ENCODE measurements at regions not wholly inside any gene's neighbourhood (a gene's known extent, or its start where the extent isn't known, plus 50 kb on each side); places are given as distances from the start of the nearest gene placed in this dataset.
A peak's percentile ranks its signal among the peaks of the same experiment; 100 is the strongest.
"Not testable (repeated sequence)": the region's sequence is repeated elsewhere in the genome, so short reads cannot be mapped to it uniquely, and the experiment has no call there.

GRCh38 chr5:176041248-176041994 lies 73.3 kb upstream of the THOC3 start:
- H3K9me3 ChIP-seq; H3K36me3 ChIP-seq (ENCODE audit: low read depth); intact Hi-C loops (cut with DNase I, micrococcal nuclease); H3K4me1 ChIP-seq (ENCODE audit: low read depth); ATAC-seq; H3K4me3 ChIP-seq: not testable (repeated sequence)
- DNase-seq, result peak in 1 of 3 donors; percentile 19

DNA sequence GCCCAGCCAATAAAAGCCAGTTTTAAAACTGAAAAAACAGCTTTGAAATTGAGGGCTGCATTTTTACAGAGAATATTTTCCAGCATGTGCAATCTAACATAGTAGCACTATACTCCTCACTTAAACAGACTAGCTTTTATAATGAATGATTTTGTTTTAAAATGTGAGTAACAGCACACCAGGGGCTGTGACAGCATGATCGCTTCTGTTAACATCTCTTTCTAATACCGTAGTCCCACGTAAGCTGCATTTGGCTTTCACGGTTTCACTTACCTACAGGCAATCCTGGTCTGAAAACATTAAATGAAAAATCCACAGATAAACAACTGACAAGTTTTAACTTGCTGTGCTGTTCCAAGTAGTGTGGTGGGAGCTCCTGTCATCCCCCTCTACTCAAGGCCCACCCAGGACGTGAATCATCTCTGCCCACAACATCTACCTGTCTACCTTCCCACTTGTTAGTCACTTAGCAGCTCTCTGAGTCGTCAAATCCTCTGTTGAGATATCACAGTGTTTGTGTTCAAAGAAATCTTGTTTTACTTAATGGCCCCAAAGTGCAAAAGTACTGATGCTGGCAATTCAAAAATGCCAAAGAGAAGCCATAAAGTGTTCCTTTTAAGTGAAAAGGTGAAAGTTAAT lies 74.0 kb upstream of the THOC3 start:
- H3K4me3 ChIP-seq; intact Hi-C loops (cut with DNase I, micrococcal nuclease); ATAC-seq; H3K9me3 ChIP-seq; DNase-seq; H3K4me1 ChIP-seq (ENCODE audit: low read depth); H3K36me3 ChIP-seq (ENCODE audit: low read depth): not testable (repeated sequence)

DNA sequence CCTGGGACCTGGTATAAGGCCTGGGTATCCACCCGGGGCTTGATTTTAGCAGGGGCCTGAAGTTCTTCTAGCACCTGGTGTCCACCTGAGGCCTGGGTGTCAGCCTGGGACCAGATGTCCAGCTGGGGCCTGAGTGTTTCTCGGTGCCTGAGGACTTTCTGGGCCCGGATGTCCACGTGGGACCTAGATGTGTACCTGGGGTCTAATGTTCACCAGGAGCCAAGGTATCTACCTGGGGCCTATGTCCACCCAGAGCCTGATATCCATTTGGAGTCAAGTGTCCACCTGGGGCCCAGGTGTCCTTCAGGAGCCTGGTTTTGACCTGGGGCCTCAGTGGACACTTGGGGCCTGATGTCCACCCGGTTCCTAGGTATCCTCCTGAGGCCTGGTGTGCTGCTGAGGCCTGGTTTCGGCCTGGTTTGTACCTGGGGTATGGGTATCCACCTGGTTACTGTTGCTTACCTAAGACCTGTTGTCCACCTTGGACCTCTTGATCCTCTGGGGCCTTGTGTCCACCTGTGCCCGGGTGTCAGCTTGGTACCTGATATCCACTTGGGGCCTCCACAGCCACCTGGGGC lies 75.2 kb upstream of the THOC3 start:
- H3K4me1 ChIP-seq (ENCODE audit: low read depth); H3K36me3 ChIP-seq (ENCODE audit: low read depth); H3K4me3 ChIP-seq; ATAC-seq; intact Hi-C loops (cut with DNase I, micrococcal nuclease); H3K9me3 ChIP-seq: not testable (repeated sequence)
- DNase-seq, result peak in 1 of 3 donors; percentile 37

DNA sequence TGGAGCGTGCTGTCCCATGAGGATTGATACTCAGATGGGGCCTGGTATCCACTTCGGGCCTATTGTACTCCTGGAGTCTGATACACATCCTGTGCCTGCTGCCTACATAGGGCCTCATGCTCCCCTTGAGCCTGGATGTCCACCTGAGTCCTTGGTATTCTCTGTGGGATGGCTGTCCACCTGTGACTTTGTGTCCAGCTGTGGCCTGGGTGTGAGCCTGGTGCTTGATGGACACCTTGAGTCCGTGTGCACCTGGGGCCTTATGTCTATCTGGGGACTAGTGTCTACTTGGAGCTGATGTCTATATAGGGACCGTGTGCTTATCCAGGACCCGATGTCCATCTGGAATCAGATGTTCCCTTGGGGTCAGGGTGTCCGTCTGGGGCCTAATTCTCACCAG lies 75.9 kb upstream of the THOC3 start:
- peak; percentile 11 for ATAC-seq
- H3K4me1 ChIP-seq (ENCODE audit: low read depth); H3K4me3 ChIP-seq; intact Hi-C loops (cut with DNase I, micrococcal nuclease); H3K9me3 ChIP-seq; H3K36me3 ChIP-seq (ENCODE audit: low read depth): not testable (repeated sequence)
- DNase-seq, result peak in 1 of 3 donors; percentile 31

- H3K36me3 ChIP-seq (ENCODE audit: low read depth); intact Hi-C loops (cut with DNase I, micrococcal nuclease); H3K4me3 ChIP-seq; ATAC-seq; DNase-seq; H3K4me1 ChIP-seq (ENCODE audit: low read depth); H3K9me3 ChIP-seq: not testable (repeated sequence)
These were observed 76.3 kb upstream of the THOC3 start for GRCh38 chr5:176044431-176044830.

GRCh38 chr5:176045442-176045841 lies 77.3 kb upstream of the THOC3 start:
- intact Hi-C loops (cut with DNase I, micrococcal nuclease); H3K4me1 ChIP-seq (ENCODE audit: low read depth); H3K9me3 ChIP-seq; H3K36me3 ChIP-seq (ENCODE audit: low read depth); ATAC-seq; H3K4me3 ChIP-seq: not testable (repeated sequence)
- peak in 1 of 3 donors; percentile 22 for DNase-seq

DNA sequence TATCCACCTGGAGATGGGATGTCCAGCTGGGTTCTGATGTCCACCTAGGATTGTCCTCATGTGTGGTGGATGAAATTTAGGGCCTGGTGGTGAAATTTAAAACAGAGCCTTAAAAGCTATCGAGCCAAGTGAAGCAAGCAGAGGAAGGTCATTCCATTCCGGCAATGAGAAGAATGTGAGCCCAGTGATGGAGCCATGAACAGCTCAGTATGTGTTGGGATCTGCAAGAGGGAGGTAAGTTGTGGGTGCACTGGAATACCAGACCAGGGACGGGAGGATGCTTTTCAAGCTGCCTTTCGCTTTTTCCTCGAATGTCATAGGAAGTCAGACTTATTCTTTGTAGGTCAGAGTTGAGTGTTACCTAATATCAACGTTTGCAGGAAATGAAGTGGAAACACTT lies 80.6 kb upstream of the THOC3 start:
- H3K9me3 ChIP-seq; DNase-seq; ATAC-seq; H3K36me3 ChIP-seq (ENCODE audit: low read depth); H3K4me1 ChIP-seq (ENCODE audit: low read depth); H3K4me3 ChIP-seq; intact Hi-C loops (cut with DNase I, micrococcal nuclease): not testable (repeated sequence)

DNA sequence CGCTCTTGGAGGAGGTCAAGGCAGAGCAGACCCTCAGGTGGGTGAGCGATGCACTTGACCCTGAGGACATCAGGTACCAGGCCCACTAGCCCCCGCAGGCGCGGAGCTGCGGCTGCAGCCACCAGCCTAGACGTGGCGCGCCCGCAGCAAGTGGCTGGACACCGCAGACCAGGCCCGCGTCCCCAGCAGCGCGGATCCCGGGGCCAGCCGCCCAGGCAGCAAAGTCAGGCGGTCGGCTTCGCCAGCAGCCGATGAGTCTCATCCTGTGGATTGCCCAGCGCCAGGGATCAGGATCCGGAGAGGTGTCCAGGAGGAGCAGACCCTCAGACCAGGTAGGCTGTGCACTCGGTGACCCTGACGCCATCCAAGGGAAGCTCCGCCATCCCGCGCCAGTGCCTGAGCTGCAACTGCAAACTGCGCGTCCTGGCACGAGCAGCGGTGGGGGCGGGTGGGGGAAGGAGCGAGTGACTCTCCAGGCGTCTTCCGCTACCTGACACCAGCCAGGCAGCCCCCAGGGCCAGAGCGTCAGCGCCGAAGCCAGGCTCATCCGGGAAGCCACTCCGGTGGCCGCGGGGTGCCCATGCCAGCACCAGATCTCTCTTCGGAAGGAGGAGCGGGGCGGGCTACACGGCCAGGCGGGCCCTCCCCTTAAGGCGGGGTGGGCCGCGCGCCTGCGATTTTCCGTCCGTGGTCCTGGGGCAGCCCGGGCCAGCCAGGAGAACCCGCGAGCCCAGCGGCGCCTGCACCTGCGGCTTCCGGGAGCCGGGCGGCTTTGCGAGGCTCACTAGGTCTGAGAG lies 92.6 kb upstream of the THOC3 start:
- intact Hi-C loops (cut with DNase I, micrococcal nuclease); H3K4me1 ChIP-seq (ENCODE audit: low read depth); H3K9me3 ChIP-seq; H3K4me3 ChIP-seq; H3K36me3 ChIP-seq (ENCODE audit: low read depth); DNase-seq: not testable (repeated sequence)
- peak; percentile 35 for ATAC-seq

GRCh38 chr5:176061269-176061622 lies 93.1 kb upstream of the THOC3 start:
- ATAC-seq; intact Hi-C loops (cut with DNase I, micrococcal nuclease); H3K36me3 ChIP-seq (ENCODE audit: low read depth); H3K4me1 ChIP-seq (ENCODE audit: low read depth); H3K9me3 ChIP-seq; DNase-seq; H3K4me3 ChIP-seq: not testable (repeated sequence)

GRCh38 chr5:176061660-176062059 lies 93.5 kb upstream of the THOC3 start:
- H3K4me3 ChIP-seq; intact Hi-C loops (cut with DNase I, micrococcal nuclease); H3K36me3 ChIP-seq (ENCODE audit: low read depth); H3K9me3 ChIP-seq; H3K4me1 ChIP-seq (ENCODE audit: low read depth); DNase-seq; ATAC-seq: not testable (repeated sequence)

DNA sequence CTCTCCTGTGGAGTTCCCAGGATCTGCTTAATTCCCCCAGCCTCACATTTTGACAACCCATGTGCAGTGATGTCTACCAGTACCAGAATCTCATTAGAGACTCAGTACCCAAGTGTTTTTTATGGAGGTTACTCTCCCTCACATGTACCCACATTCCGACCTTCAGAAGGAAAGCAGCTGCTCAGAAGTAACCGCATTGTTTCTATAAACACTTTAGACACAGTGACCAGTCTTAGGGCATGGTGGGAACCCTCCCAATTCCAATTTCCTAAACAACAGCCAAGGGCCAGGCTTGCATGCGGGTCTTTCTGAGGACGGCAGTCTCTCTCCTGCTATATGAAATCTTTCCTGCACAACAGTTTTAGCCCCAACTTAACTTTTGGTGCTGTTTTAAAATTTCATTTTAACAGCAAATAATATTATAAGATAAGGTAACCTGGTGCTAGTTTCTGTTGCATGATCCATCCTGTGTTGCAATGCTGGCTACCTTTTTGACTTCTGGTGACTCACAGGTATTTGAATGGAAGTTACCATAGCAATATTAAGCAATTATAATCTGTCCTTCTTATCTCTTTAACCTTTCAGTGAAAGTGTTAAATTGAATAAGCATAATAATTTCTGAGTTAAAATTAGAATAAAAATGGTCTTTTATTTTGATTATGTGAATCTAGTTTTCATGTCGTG lies 98.3 kb upstream of the THOC3 start:
- DNase-seq, result not testable (repeated sequence)

DNA sequence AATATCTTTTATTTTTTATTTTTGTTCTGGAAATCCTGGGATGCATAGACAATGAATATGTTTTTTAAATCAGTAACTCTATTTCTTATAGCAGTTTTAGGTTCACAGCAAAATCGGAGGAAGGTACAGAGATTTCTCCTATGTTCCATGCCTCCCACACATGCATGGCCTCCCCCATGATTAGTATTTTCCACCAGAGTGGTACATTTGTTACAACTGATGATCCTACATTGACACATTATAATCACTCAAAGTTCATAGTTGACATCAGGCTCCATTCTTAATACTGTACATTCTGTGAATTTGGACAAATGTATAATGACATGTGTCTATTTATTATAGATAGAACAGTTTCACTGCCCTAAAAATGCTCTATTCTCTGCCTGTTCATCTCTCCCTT lies 99.0 kb upstream of the THOC3 start:
- H3K4me3 ChIP-seq; DNase-seq; H3K9me3 ChIP-seq; ATAC-seq; H3K36me3 ChIP-seq (ENCODE audit: low read depth); H3K4me1 ChIP-seq (ENCODE audit: low read depth); intact Hi-C loops (cut with DNase I, micrococcal nuclease): not testable (repeated sequence)

More for the DNA sequence above, 98.3 kb upstream of the THOC3 start:
- intact Hi-C loops (cut with DNase I, micrococcal nuclease); H3K36me3 ChIP-seq (ENCODE audit: low read depth); ATAC-seq; H3K9me3 ChIP-seq; H3K4me3 ChIP-seq; H3K4me1 ChIP-seq (ENCODE audit: low read depth): not testable (repeated sequence)

GRCh38 chr5:176067948-176068347 lies 99.8 kb upstream of the THOC3 start:
- H3K4me3 ChIP-seq; intact Hi-C loops (cut with DNase I, micrococcal nuclease); H3K4me1 ChIP-seq (ENCODE audit: low read depth): not testable (repeated sequence)

More at GRCh38 chr5:176067948-176068347, 99.8 kb upstream of the THOC3 start:
- not testable (repeated sequence) for H3K9me3 ChIP-seq; ATAC-seq; H3K36me3 ChIP-seq (ENCODE audit: low read depth); DNase-seq
